ENCODE measurements at regions not wholly inside any gene's neighbourhood (a gene's known extent, or its start where the extent isn't known, plus 50 kb on each side); places are given as distances from the start of the nearest gene placed in this dataset.

GRCh38 chr11:62017878-62018655 lies 50.6 kb upstream of the FTH1 start:
- FAIRE-seq (no peak), DNase-seq (ENCODE audit: insufficient read length, low spot score) (no peak)
- TF ChIP-seq POLR2A (IDR thresholded peaks at IDR 0.05; ENCODE audit: low read depth, low read length): no peak

Measured in H54 (cell line).